Endothelial cell of hepatic sinusoid (primary cell): ENCODE measurements at regions not wholly inside any gene's neighbourhood (a gene's known extent, or its start where the extent isn't known, plus 50 kb on each side); places are given as distances from the start of the nearest gene placed in this dataset.

Experiments used
- in situ Hi-C: cut with HindIII; loops from 2 replicates; pipeline ENCODE4 v1.10.0; 2017; ENCODE audit warnings: low sequenced_read_pairs

DNA sequence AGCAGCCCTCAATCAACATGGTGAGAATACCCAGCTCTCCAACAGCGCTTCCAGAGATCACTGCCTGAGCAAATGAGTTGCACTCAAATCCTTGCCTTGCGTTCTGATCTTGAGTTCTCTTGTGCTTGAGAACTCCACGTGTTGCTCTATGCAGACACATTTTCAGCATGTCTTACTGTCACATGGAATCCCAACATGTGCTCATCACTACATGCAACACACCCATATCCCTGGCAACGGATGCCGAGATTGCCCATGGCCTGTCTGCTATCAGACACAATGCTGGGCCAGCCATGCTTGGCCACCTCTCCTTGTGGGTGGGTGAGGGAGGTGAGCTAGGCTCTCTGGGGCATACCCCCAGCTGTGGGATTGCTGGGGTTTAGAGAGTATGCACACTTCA lies 91.9 kb upstream of the LDAH start:
- in situ Hi-C loops: no loop called here

DNA sequence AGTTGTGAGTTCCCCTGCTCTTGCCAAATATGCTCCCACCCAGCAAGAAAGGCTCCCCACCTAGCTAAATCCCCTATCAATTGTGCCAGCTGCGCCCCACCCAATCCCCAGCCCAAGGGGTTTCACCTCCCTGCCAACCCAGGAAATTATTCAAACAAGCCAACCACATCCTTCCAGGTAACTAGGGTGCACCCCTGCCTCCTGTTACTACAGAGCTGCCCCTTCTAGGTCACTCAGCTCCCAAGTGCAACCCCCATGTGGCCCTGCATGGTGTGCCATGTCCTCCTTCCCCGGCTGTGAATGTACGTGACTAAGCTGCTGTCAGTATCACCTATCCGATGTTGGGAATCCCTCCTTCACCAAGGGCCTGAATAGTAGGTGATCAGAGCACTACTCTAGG lies 91.2 kb upstream of the LDAH start:
- in situ Hi-C loops: no loop called here

DNA sequence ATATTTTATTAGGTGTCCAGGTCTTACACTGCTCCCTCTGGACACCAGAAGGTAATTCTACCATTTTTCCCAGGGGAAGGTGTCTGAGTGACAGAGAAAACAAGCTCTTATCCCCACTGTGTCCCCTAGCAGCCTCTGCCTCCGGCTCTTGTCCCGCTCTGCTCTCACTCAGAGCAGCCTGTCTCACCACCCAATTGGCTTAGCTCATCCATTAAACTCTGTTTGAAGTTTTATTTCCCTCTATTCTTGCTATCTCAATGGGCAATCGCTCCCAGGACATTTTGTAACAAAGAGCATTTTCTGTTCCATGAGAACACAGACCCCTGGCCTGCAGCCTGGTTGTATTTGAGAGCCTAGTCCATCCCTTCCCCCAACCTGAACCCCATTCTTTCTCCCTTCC lies 90.6 kb upstream of the LDAH start:
- in situ Hi-C loops: no loop called here

DNA sequence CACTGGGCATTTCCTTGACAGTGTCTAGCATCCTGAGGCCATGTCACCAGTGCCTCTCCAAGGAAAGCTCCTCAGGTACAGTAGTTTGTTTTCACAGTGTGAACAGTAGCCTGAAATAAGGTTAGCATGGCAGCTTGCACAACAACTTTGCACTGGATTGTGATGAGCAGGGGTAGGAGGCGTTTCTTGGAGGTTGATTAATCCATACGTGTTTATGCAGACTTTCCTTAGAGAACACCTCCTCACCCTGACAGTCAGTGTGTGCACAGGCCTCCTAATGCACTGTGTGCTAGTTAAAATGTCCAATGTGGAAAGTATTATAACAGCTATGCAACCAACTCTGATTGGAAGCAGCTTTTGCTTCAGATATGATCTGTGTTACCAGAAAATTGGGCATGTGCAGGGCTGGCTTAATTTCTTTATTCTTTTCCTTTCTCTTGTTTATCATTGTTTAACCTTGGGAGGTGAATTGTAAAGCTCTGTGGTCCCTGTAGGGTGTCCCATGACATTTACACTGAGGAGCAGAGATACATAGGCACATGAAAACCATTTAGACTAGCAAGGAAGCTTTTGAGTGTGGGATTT lies 77.2 kb upstream of the LDAH start:
- in situ Hi-C loops: no loop called here

DNA sequence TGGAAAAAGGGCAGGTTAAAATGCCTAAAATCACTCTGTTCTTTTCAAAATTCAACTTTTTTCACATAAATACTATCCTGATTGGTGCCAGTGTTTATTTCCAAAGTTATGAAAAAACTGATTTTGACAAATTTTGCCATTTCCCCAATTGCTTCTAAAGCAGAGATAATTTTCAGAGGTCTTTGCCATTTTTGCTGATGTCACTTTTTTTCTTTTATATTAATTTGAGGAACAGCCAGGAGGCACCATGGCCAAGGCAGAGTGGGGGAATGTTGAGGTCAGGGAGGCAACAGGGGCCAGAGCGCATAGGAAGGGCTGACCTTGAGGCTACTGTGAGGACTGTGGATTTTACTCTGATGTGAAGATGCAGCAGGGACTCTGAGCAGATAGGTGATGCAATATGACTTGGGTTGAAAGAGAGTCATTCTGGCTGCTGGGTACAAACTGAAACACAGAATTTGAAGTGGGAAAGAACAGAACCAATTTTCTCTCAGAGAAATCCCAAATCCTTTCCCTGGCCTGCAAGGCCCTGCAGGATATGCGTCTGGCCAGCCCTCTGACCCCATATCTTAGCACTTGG lies 75.1 kb upstream of the LDAH start:
- in situ Hi-C loops: no loop called here

DNA sequence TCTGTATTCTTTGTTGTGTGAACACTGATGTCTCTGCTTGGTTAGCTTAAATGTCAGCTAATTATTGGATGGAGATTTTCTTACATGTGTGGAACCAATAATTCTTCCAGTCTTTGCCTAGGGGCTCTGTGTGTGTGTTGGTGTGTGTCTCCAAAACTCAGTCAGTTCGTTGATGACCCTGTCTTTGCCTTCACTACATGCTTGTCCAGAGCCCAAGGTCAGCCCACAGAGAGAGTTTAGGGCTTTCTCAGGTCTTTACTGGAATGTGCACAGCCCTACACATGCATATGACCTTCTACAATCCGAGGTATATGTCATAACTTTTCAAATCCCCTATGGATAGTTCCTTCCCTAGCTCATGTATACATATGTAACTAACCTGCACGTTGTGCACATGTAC lies 74.1 kb upstream of the LDAH start:
- in situ Hi-C loops: no loop called here

DNA sequence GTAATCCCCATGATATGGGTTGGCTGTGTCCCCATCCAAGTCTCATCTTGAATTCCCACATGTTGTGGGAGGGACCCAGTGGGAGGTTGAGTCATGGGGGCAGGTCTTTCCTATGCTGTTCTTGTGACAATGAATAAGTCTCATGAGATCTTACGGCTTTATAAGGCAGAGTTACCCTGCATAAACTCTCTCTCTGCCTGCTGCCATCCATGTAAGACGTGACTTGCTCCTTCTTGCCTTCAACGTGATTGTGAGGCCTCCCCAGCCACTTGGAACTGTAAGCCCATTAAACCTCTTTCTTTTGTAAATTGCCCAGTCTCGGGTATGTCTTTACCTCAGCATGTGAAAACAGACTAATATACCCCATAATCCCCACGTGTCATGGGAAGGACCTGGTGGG lies 61.9 kb upstream of the LDAH start:
- in situ Hi-C loops: no loop called here

DNA sequence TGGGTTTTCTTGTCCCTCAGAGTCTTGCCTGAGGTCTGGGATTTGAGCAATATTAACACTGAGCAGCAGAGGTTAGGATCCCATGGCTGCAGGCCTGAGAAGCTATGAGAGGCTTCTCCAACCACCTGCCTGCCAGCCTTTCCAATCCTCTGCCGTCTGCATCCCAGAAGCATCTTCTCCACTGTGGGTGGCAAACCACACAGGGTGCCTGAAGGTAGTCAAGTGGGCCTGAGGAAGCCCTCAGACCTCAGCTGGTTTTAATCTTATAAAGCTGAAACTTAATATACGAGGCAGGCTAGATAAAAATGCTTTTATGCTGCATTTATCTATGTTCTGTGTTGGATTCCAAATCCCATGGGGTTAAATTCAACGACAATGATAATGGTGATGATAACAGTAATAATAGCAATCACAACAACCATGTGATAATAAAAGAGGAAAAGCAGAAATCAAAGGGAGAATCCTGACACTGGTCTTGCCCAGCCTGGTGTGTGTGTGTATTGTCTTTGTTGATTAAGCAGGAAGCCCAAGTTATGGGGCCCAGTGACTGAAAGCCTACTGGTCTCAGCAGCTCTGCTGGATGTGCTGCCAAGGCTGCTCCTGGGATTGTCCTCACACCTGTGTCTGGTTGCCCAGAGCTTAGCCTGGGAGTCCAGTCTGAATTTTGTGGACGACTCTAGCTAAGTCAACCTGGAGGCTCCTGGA lies 59.7 kb upstream of the LDAH start:
- in situ Hi-C loops: no loop called here

DNA sequence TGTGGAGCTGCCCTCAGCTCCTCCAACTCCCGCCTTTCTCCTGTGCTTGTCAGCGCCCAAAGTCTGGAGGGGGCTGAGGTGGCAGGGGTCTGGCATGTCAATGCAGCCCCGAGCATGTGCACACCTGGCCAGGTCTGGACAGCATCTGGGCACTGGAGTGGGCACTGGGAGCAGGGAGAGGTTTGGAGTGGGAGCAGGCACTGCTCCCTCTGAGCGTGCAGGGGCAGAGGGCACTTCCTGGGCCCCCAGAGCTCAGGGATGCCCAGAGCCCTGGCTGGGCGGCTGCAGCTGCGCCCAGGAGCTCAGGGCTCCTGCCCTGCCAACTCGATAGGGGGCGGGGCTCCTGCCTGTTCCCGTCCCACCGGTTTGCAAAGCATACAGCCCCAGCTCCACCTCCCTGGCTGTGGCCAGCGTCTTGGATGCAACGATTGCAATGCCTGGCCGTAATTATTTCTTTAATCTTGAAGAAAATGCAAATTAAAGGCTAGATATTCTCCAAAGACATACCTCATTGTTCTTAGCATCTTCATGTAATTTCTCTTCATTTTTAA lies 57.4 kb upstream of the LDAH start:
- in situ Hi-C loops: no loop called here

DNA sequence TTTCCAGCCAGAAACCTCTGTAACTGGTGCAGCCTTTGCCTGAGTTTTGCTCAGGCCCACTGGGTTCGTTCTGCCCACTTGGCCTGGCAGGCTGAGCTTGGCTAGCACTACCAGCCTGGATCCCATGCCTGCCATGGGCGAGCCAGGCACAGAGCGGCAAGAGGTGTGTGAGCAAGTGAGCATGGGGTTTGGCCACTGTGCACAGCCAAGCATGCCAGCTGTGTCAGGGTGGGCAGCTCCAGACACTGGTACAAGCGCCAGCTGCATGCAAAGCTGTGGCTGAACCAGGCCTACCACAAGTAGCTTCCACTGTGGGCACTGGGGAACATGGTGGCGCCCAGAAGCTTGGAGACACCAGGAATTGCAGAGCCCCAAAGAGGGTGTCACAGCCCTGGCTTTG lies 56.3 kb upstream of the LDAH start:
- in situ Hi-C loops: no loop called here

DNA sequence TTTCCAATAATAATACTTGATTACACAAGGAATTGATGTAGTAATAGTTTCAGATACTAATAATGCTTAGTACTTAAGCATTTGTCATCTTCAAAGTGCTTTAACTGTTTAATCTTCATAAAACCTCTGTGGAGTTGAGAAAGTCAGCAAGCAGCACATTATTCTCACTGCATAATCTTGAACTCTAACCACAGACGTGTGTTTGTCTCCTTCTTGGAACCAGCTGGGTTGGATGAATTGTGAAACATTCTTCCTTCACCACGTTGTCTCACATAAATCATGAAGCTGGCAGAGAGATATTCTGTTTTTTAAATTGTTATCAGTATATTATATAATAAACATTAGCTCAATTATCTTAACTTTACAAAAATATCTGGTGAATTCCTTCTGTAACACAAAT lies 55.1 kb upstream of the LDAH start:
- in situ Hi-C loops: no loop called here
